Fibroblast of lung (primary cell): ENCODE measurements at regions not wholly inside any gene's neighbourhood (a gene's known extent, or its start where the extent isn't known, plus 50 kb on each side); places are given as distances from the start of the nearest gene placed in this dataset.

Source experiments
- CTCF ChIP-seq, 2 donors: IDR thresholded peaks in 1 of 2; conservative IDR thresholded peaks in 1 of 2; 1 replicate in 1 of 2; 2 replicates in 1 of 2; pipeline ENCODE4 v1.5.1; 2011 to 2012; ENCODE audit warnings: low read length in 2 of 2, control low read depth in 1 of 2, inconsistent platforms in 1 of 2, low read depth in 1 of 2, mild to moderate bottlenecking in 1 of 2
- EZH2 ChIP-seq: IDR thresholded peaks from 2 replicates; pipeline ENCODE4 v1.5.1; 2012; ENCODE audit warnings: low read length, control low read depth, mild to moderate bottlenecking; ENCODE audit errors: missing control alignments

- no peak for TF ChIP-seq CTCF (conservative IDR thresholded peaks at IDR 0.05 in 1 of 2, IDR thresholded peaks at IDR 0.05 in 1 of 2; ENCODE audit: low read depth in 1 of 2, low read length in 2 of 2)
- TF ChIP-seq EZH2, result no peak
Measured at GRCh38 chr7:46527360-46527759, 606.3 kb upstream of the IGFBP3 start.
